GM18858 (cell line): ENCODE measurements at regions not wholly inside any gene's neighbourhood (a gene's known extent, or its start where the extent isn't known, plus 50 kb on each side); places are given as distances from the start of the nearest gene placed in this dataset.
"Not testable (repeated sequence)": the region's sequence is repeated elsewhere in the genome, so short reads cannot be mapped to it uniquely, and the experiment has no call there.

ENCODE experiments used
- ATAC-seq: cut with Tn5 transposase; IDR thresholded peaks from one replicate; pipeline ENCODE4 v1.9.1; 2021; ENCODE audit not compliant: unreplicated experiment

GRCh38 chr17:51387582-51387981 is 127.2 kb downstream of the UTP18 start:
- no peak for ATAC-seq

- no peak for ATAC-seq
These were observed 127.6 kb downstream of the UTP18 start for GRCh38 chr17:51387986-51388385.

- no peak for ATAC-seq
These were observed 129.5 kb downstream of the UTP18 start for GRCh38 chr17:51389875-51390274.

- ATAC-seq, result no peak
These were observed 131.8 kb downstream of the UTP18 start for GRCh38 chr17:51391982-51392654.

- ATAC-seq, result no peak
These were observed 135.3 kb downstream of the UTP18 start for GRCh38 chr17:51395621-51396020.

- no peak for ATAC-seq
These were observed 137.2 kb downstream of the UTP18 start for GRCh38 chr17:51397361-51398127.

- no peak for ATAC-seq
These were observed 137.8 kb downstream of the UTP18 start for GRCh38 chr17:51398128-51398525.

- no peak for ATAC-seq
These were observed 138.3 kb downstream of the UTP18 start for GRCh38 chr17:51398687-51399086.

GRCh38 chr17:51401279-51401678 is 140.9 kb downstream of the UTP18 start:
- no peak for ATAC-seq

- ATAC-seq, result no peak
These were observed 142.6 kb downstream of the UTP18 start for GRCh38 chr17:51402899-51403298.

- ATAC-seq, result no peak
These were observed 147.2 kb downstream of the UTP18 start for GRCh38 chr17:51407576-51407975.

GRCh38 chr17:51419476-51419875 is 159.1 kb downstream of the UTP18 start:
- ATAC-seq, result no peak

- ATAC-seq, result no peak
These were observed 161.2 kb downstream of the UTP18 start for GRCh38 chr17:51421525-51421924.

GRCh38 chr17:51422634-51423033 is 162.3 kb downstream of the UTP18 start:
- ATAC-seq, result no peak

- no peak for ATAC-seq
These were observed 163.2 kb downstream of the UTP18 start for GRCh38 chr17:51423421-51424160.

- no peak for ATAC-seq
These were observed 165.4 kb downstream of the UTP18 start for GRCh38 chr17:51425773-51426172.

GRCh38 chr17:51427323-51427811 is 167.0 kb downstream of the UTP18 start:
- no peak for ATAC-seq

GRCh38 chr17:51427856-51428255 is 167.5 kb downstream of the UTP18 start:
- peak; percentile 62 for ATAC-seq

GRCh38 chr17:51428668-51429495 is 168.5 kb downstream of the UTP18 start:
- no peak for ATAC-seq

GRCh38 chr17:51429938-51430337 is 169.6 kb downstream of the UTP18 start:
- not testable (repeated sequence) for ATAC-seq

GRCh38 chr17:51430591-51430990 is 170.2 kb downstream of the UTP18 start:
- no peak for ATAC-seq
